B cell (primary cell): ENCODE measurements at regions not wholly inside any gene's neighbourhood (a gene's known extent, or its start where the extent isn't known, plus 50 kb on each side); places are given as distances from the start of the nearest gene placed in this dataset.

Source experiments
- ATAC-seq: fragments of 200-7000 bp; cut with Tn5 transposase; one replicate; pipeline ENCODE4 v1.10.0; 2021; ENCODE audit warnings: low read depth, mild to moderate bottlenecking, moderate number of reproducible peaks, moderate library complexity
- CTCF ChIA-PET: fragments of 350-600 bp; sonication (Branson Sonifier 250); formaldehyde crosslinking; loops from one replicate; lab custom pipeline; 2021; ENCODE audit warnings: antibody characterized with exemption, inconsistent platforms; lab: Charles Lee
- POLR2A ChIA-PET: fragments of 350-600 bp; sonication (Branson Sonifier 250); formaldehyde crosslinking; loops from one replicate; lab custom pipeline; 2021; ENCODE audit warnings: antibody characterized with exemption; lab: Charles Lee
- DNase-seq: peaks from one replicate; pipeline ENCODE4 v3.0.0; 2013
- H2AFZ ChIP-seq: 2 replicates; pipeline ENCODE4 v1.6.1; 2012; ENCODE audit warnings: mild to moderate bottlenecking, low read depth, low read length; ENCODE audit not compliant: insufficient read depth, poor library complexity, severe bottlenecking
- H3K27ac ChIP-seq, 2 donors: 1 replicate in 1 of 2; 2 replicates in 1 of 2; pipeline ENCODE4 v1.5.1; 2012 to 2013; ENCODE audit warnings: low read length in 2 of 2, mild to moderate bottlenecking in 2 of 2, moderate library complexity in 1 of 2
- H3K27me3 ChIP-seq, 4 experiments: fragments of 200-600 bp in 1 of 4; sonication (generic) in 1 of 4; replicated peaks in 1 of 4; 1 replicate in 2 of 4; 2 replicates in 2 of 4; pipeline versions ENCODE4 v1.6.1 to v1.7.0; 2013 to 2016; ENCODE audit warnings: low read length in 3 of 4, mild to moderate bottlenecking in 2 of 4, mixed read lengths in 1 of 4, moderate library complexity in 1 of 4; ENCODE audit not compliant: insufficient read depth in 4 of 4, control insufficient read depth in 3 of 4; ENCODE audit errors: control extremely low read depth in 1 of 4
- H3K36me3 ChIP-seq, 2 experiments: replicated peaks in 1 of 2; 1 replicate in 1 of 2; 2 replicates in 1 of 2; pipeline versions ENCODE4 v1.6.1 to v1.7.1; 2013; ENCODE audit warnings: low read length in 1 of 2; ENCODE audit not compliant: insufficient read depth in 2 of 2, control insufficient read depth in 1 of 2; ENCODE audit errors: control extremely low read depth in 1 of 2, extremely low read depth in 1 of 2
- H3K4me1 ChIP-seq, 2 donors: fragments of 200-600 bp in 1 of 2; sonication (generic) in 1 of 2; 1 replicate in 1 of 2; 2 replicates in 1 of 2; pipeline versions ENCODE4 v1.5.1 to v1.6.1; 2013 to 2017; ENCODE audit warnings: low read length in 2 of 2; ENCODE audit not compliant: control insufficient read depth in 2 of 2, insufficient read depth in 2 of 2
- H3K4me2 ChIP-seq: replicated peaks from 2 replicates; pipeline ENCODE3; 2012; ENCODE audit warnings: mild to moderate bottlenecking, low read depth, low read length; ENCODE audit not compliant: poor library complexity, severe bottlenecking
- H3K4me3 ChIP-seq, 5 experiments: fragments of 200-600 bp in 1 of 5; sonication (generic) in 1 of 5; 1 replicate in 3 of 5; 2 replicates in 2 of 5; pipeline versions ENCODE4 v1.5.1 to v1.7.0; 2011 to 2016; ENCODE audit warnings: low read length in 4 of 5, mild to moderate bottlenecking in 4 of 5, low read depth in 2 of 5, control low read depth in 1 of 5, moderate library complexity in 1 of 5; ENCODE audit not compliant: insufficient read depth in 1 of 5; ENCODE audit errors: control extremely low read depth in 1 of 5, extremely low read depth in 1 of 5
- H3K79me2 ChIP-seq: fragments of 200-600 bp; sonication (generic); one replicate; pipeline ENCODE4 v1.6.0; 2016; ENCODE audit warnings: low read length; ENCODE audit not compliant: control insufficient read depth, insufficient read depth
- H3K9ac ChIP-seq: fragments of 200-600 bp; sonication (generic); 2 replicates; pipeline ENCODE4 v1.6.1; 2017; ENCODE audit warnings: mild to moderate bottlenecking, low read length, moderate library complexity
- H3K9me3 ChIP-seq, 3 donors: one replicate each; pipeline versions ENCODE4 v1.6.1 to v1.7.1; 2013; ENCODE audit warnings: low read length in 2 of 3; ENCODE audit not compliant: control insufficient read depth in 2 of 3, insufficient read depth in 1 of 3; ENCODE audit errors: control extremely low read depth in 1 of 3
- H4K20me1 ChIP-seq: 2 replicates; pipeline ENCODE4 v1.6.0; 2012; ENCODE audit warnings: mild to moderate bottlenecking, low read length; ENCODE audit not compliant: insufficient read depth, control insufficient read depth, poor library complexity, severe bottlenecking
- H3K27ac Mint-ChIP-seq: one replicate; pipeline ENCODE4 v1.8.0; 2021; ENCODE audit warnings: mixed read lengths
- H3K27me3 Mint-ChIP-seq: one replicate; pipeline ENCODE4 v1.8.0; 2021; ENCODE audit warnings: mixed read lengths
- H3K4me1 Mint-ChIP-seq: one replicate; pipeline ENCODE4 v1.8.0; 2021; ENCODE audit warnings: mixed read lengths
- H3K4me3 Mint-ChIP-seq: one replicate; pipeline ENCODE4 v1.8.0; 2021; ENCODE audit warnings: mixed read lengths
- H3K9me3 Mint-ChIP-seq: one replicate; pipeline ENCODE4 v1.8.0; 2022; ENCODE audit warnings: mixed read lengths; ENCODE audit not compliant: insufficient read depth
- CTCF ChIP-seq: fragments of 200-600 bp; IDR thresholded peaks from one replicate; pipeline ENCODE4 v1.8.0; 2022; ENCODE audit warnings: antibody characterized with exemption, mild to moderate bottlenecking
- EZH2 ChIP-seq: IDR thresholded peaks from 2 replicates; pipeline ENCODE4 v1.6.1; 2012; ENCODE audit warnings: borderline replicate concordance, low read depth, mild to moderate bottlenecking, moderate library complexity, low read length; ENCODE audit not compliant: insufficient read depth, poor library complexity, severe bottlenecking
- WGBS: methylation state at CpG from one replicate; pipeline ENCODE4 v1.1.5; 2013; ENCODE audit warnings: missing lambda C conversion rate; ENCODE audit not compliant: insufficient coverage; 5-methylcytosine and 5-hydroxymethylcytosine counted together
- intact Hi-C: fragments of 100-400 bp; cut with micrococcal nuclease; formaldehyde crosslinking; loops from one replicate; pipeline ENCODE4 v1.10.0; 2022

GRCh38 chr13:30819136-30819888 is 84.0 kb downstream of the ALOX5AP start:
- no peak overlapping the region for H3K4me3 Mint-ChIP-seq
- intact Hi-C loops, result no loop called here

More at GRCh38 chr13:30819136-30819888, 84.0 kb downstream of the ALOX5AP start:
- Mint-ChIP-seq H3K4me1 (peaks cover 5% of the 10 kb centered on the region), H3K27ac (no peak overlapping the region), H3K27me3 (peaks cover 30% of the 10 kb centered on the region), H3K9me3 (no peaks in the 10 kb centered on the region)
- Histone ChIP-seq H3K4me1 (no peaks in the 10 kb centered on the region), H3K27me3 (peaks cover 0 to 3% (median 0%) of the 10 kb centered on the region in 4 experiments), H2AFZ (no peak overlapping the region), H3K36me3 (no peaks in the 10 kb centered on the region), H3K9ac (no peak overlapping the region), H3K27ac (no peak overlapping the region), H3K9me3 (no peaks in the 10 kb centered on the region), H4K20me1 (no peaks in the 10 kb centered on the region), H3K79me2 (no peaks in the 10 kb centered on the region), H3K4me2 (no peak overlapping the region), H3K4me3 (no peak overlapping the region)
- DNase-seq (no peak), ATAC-seq (no peak)
- ChIA-PET CTCF (no interaction called here), POLR2A (no interaction called here)
- 90% methylated on average over 2 of the region's 7 CpGs for WGBS
- TF ChIP-seq CTCF (no peak), EZH2 (no peak)
